Progenitor cell of endocrine pancreas (in vitro differentiated cells): ENCODE measurements at regions not wholly inside any gene's neighbourhood (a gene's known extent, or its start where the extent isn't known, plus 50 kb on each side); places are given as distances from the start of the nearest gene placed in this dataset.

Experiments used
- DNase-seq: peaks from one replicate; pipeline ENCODE4 v3.0.0; 2021; ENCODE audit warnings: low spot score; ENCODE audit not compliant: unreplicated experiment
- H3K27ac Mint-ChIP-seq: 2 replicates; pipeline ENCODE4 v1.8.0; 2021; ENCODE audit warnings: mild to moderate bottlenecking, moderate library complexity, mixed read lengths
- H3K27me3 Mint-ChIP-seq: 2 replicates; pipeline ENCODE4 v1.8.0; 2021; ENCODE audit warnings: mixed read lengths
- H3K36me3 Mint-ChIP-seq: 2 replicates; pipeline ENCODE4 v1.8.0; 2022; ENCODE audit warnings: mixed read lengths; ENCODE audit not compliant: insufficient read depth
- H3K4me1 Mint-ChIP-seq: 2 replicates; pipeline ENCODE4 v1.8.0; 2021; ENCODE audit warnings: low read depth, mixed read lengths
- H3K4me3 Mint-ChIP-seq: 2 replicates; pipeline ENCODE4 v1.8.0; 2021; ENCODE audit warnings: low read depth, mild to moderate bottlenecking, moderate library complexity, mixed read lengths
- H3K9me3 Mint-ChIP-seq: 2 replicates; pipeline ENCODE4 v1.8.0; 2021; ENCODE audit warnings: low read depth, mixed read lengths
- CTCF ChIP-seq: fragments of 200-600 bp; sonication (generic); IDR thresholded peaks from one replicate; pipeline ENCODE4 v1.5.0; 2021; ENCODE audit warnings: antibody characterized with exemption, mild to moderate bottlenecking; ENCODE audit not compliant: unreplicated experiment

GRCh38 chr9:109941771-109942170 lies 161.8 kb downstream of the PALM2AKAP2 start:
- Mint-ChIP-seq H3K27me3 (peaks cover 7% of the 10 kb centered on the region), H3K36me3 (no peaks in the 10 kb centered on the region), H3K4me3 (no peak overlapping the region), H3K27ac (no peak overlapping the region), H3K9me3 (no peaks in the 10 kb centered on the region), H3K4me1 (peaks cover 5% of the 10 kb centered on the region)
- DNase-seq, result no peak
- TF ChIP-seq CTCF, result no peak

- Mint-ChIP-seq H3K36me3 (no peaks in the 10 kb centered on the region), H3K4me1 (peaks cover 5% of the 10 kb centered on the region), H3K27ac (no peak overlapping the region), H3K4me3 (no peak overlapping the region), H3K27me3 (peaks cover 4% of the 10 kb centered on the region), H3K9me3 (no peaks in the 10 kb centered on the region)
- no peak for TF ChIP-seq CTCF
- DNase-seq, result no peak
Measured at GRCh38 chr9:109945573-109945972, 165.6 kb downstream of the PALM2AKAP2 start.

- Mint-ChIP-seq H3K4me3 (no peak overlapping the region), H3K4me1 (peaks cover 5% of the 10 kb centered on the region), H3K27ac (no peak overlapping the region), H3K9me3 (no peaks in the 10 kb centered on the region), H3K27me3 (peaks cover 3% of the 10 kb centered on the region), H3K36me3 (no peaks in the 10 kb centered on the region)
- TF ChIP-seq CTCF, result no peak
- no peak for DNase-seq
Measured at GRCh38 chr9:109948453-109948852, 168.5 kb downstream of the PALM2AKAP2 start.

DNA sequence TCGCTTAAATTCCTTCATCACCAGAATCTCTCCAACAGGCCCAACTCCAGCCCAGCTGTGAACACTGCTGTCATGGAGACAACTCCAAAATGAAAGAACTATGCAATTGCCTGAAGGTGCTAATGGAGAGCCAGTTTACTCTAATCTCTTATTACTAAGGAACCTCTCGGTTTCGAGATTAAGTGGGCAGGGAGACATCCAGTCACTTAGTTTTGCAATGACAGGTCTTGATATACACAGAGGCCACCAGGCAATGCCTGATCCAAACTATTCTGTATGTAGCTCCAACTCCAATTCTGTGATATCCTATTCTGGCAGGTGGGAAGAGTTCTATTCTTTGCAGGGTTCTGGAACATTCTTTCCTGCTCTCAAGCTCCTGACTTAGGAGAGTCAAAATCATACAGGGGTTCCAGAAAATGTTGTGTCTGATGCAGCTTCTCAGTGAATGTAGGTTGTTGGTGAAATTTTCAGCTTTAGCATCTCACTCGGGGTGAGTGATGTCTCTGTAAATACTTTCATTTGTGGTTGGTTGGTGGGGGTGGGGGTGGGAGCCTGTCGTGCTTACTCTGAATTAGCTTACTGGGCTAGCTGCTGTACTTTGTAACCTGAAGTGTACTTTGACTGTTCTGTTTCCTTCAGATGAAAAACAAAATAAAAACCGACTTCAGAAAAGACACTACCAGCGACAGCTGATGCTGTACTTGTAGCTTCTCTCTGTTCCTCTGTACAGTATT lies 170.9 kb downstream of the PALM2AKAP2 start:
- Mint-ChIP-seq H3K27me3 (no peaks in the 10 kb centered on the region), H3K9me3 (no peaks in the 10 kb centered on the region), H3K36me3 (no peaks in the 10 kb centered on the region), H3K4me3 (no peak overlapping the region), H3K27ac (peak overlapping the region; percentile 39), H3K4me1 (no peaks in the 10 kb centered on the region)
- TF ChIP-seq CTCF, result no peak
- DNase-seq, result no peak

DNA sequence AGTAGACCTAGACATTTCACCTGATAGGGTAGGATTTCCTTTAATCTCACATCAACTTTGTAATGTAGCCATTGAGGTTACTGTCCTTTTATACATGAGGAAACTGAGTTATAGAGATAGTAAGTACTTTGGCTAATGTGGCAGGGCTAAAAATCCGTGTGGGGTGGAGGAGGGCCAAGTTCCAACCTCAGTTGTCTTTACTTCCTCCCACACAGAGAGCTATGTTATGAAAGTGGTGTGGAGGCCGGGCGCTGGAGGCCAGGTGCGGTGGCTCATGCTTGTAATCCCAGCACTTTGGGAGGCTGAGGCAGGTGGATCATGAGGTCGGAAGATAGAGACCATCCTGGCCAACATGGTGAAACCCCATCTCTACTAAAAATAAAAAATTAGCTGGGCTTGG lies 173.3 kb downstream of the PALM2AKAP2 start:
- peaks cover 5% of the 10 kb centered on the region for H3K27me3 Mint-ChIP-seq
- no peaks in the 10 kb centered on the region for H3K36me3 Mint-ChIP-seq
- DNase-seq, result no peak
- no peak overlapping the region for H3K4me3 Mint-ChIP-seq
- no peak overlapping the region for H3K27ac Mint-ChIP-seq
- TF ChIP-seq CTCF, result no peak
- no peaks in the 10 kb centered on the region for H3K9me3 Mint-ChIP-seq
- H3K4me1 Mint-ChIP-seq, result no peaks in the 10 kb centered on the region
